Gastrocnemius medialis (tissue), 4 donors: ENCODE measurements at regions not wholly inside any gene's neighbourhood (a gene's known extent, or its start where the extent isn't known, plus 50 kb on each side); places are given as distances from the start of the nearest gene placed in this dataset.
"Not testable (repeated sequence)": the region's sequence is repeated elsewhere in the genome, so short reads cannot be mapped to it uniquely, and the experiment has no call there.

Source experiments
- POLR2A ChIP-seq, 2 donors: fragments of 450-650 bp; IDR thresholded peaks; one replicate each; pipeline ENCODE4 v1.6.1; 2017; ENCODE audit warnings: antibody characterized with exemption in 2 of 2, mild to moderate bottlenecking in 2 of 2, moderate library complexity in 2 of 2
- TF ChIP-seq, protein P1 (sequence below), 5 experiments: fragments of 450-650 bp in 3 of 5; fragments of 200-600 bp in 2 of 5; sonication (generic) in 2 of 5; IDR thresholded peaks in 4 of 5; conservative IDR thresholded peaks in 1 of 5; 1 replicate in 4 of 5; 2 replicates in 1 of 5; pipeline ENCODE4 v1.5.1; 2016 to 2019; ENCODE audit warnings: antibody characterized with exemption in 5 of 5, mild to moderate bottlenecking in 3 of 5, moderate library complexity in 3 of 5

DNA sequence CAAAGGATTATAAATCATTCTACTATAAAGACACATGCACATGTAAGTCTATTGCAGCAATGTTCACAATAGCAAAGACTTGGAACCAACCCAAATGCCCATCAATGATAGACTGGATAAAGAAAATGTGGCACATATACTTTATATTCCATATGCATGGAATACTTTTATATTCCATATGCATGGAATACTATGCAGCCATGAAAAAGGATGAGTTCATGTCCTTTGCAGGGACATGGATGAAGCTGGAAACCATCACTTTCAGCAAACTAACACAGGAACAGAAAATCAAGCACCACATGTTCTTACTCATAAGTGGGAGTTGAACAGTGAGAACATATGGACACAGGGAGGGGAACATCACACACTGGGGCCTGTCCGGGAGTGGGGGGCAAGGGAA lies 130.3 kb upstream of the RSPO3 start:
- TF ChIP-seq, protein P1, sequence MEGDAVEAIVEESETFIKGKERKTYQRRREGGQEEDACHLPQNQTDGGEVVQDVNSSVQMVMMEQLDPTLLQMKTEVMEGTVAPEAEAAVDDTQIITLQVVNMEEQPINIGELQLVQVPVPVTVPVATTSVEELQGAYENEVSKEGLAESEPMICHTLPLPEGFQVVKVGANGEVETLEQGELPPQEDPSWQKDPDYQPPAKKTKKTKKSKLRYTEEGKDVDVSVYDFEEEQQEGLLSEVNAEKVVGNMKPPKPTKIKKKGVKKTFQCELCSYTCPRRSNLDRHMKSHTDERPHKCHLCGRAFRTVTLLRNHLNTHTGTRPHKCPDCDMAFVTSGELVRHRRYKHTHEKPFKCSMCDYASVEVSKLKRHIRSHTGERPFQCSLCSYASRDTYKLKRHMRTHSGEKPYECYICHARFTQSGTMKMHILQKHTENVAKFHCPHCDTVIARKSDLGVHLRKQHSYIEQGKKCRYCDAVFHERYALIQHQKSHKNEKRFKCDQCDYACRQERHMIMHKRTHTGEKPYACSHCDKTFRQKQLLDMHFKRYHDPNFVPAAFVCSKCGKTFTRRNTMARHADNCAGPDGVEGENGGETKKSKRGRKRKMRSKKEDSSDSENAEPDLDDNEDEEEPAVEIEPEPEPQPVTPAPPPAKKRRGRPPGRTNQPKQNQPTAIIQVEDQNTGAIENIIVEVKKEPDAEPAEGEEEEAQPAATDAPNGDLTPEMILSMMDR (IDR thresholded peaks at IDR 0.05 in 4 of 5, conservative IDR thresholded peaks at IDR 0.05 in 1 of 5): not testable (repeated sequence)
- TF ChIP-seq POLR2A (IDR thresholded peaks at IDR 0.05): not testable (repeated sequence)
